ENCODE measurements at regions not wholly inside any gene's neighbourhood (a gene's known extent, or its start where the extent isn't known, plus 50 kb on each side); places are given as distances from the start of the nearest gene placed in this dataset.
"Not testable (repeated sequence)": the region's sequence is repeated elsewhere in the genome, so short reads cannot be mapped to it uniquely, and the experiment has no call there.

- no peaks in the 10 kb centered on the region for H3K4me1 ChIP-seq
These were observed 795.4 kb downstream of the SLC6A15 start for GRCh38 chr12:84117190-84117589.

GRCh38 chr12:84113666-84114065, 798.9 kb downstream of the SLC6A15 start:
- H3K4me3 ChIP-seq, result no peak overlapping the region
- no peaks in the 10 kb centered on the region for H3K27me3 ChIP-seq
- in situ Hi-C loops (cut with MboI; ENCODE audit: low pct_ligation_motif_present in 1 of 4, low pct_unique_long_range_greater_than_20kb in 1 of 4, low sequenced_read_pairs in 3 of 4) (no loop called here), intact Hi-C loops (cut with DNase I; ENCODE audit: low total_unique reads) (no loop called here)
- H3K36me3 ChIP-seq, result no peaks in the 10 kb centered on the region
- TF ChIP-seq POLR2A (IDR thresholded peaks at IDR 0.05) (no peak), EP300 (IDR thresholded peaks at IDR 0.05; ENCODE audit: low read depth) (no peak), CTCF (IDR thresholded peaks at IDR 0.05) (no peak), POLR2AphosphoS5 (IDR thresholded peaks at IDR 0.05) (no peak)
- DNase-seq, result no peak
- no peaks in the 10 kb centered on the region for H3K9me3 ChIP-seq
- H3K4me1 ChIP-seq, result no peaks in the 10 kb centered on the region
- H3K27ac ChIP-seq, result no peak overlapping the region
- WGBS, 2 donors (ENCODE audit: low coverage in 1 of 2), result 82 to 100% methylated on average over 1 of the region's 1 CpG

More at GRCh38 chr12:84117190-84117589, 795.4 kb downstream of the SLC6A15 start:
- Histone ChIP-seq H3K27me3 (no peaks in the 10 kb centered on the region), H3K36me3 (no peaks in the 10 kb centered on the region), H3K4me3 (no peak overlapping the region), H3K9me3 (no peaks in the 10 kb centered on the region), H3K27ac (no peak overlapping the region)
- DNase-seq, result no peak
- TF ChIP-seq EP300 (IDR thresholded peaks at IDR 0.05; ENCODE audit: low read depth) (no peak), CTCF (IDR thresholded peaks at IDR 0.05) (no peak), POLR2A (IDR thresholded peaks at IDR 0.05) (no peak)
- in situ Hi-C loops (cut with MboI; ENCODE audit: low pct_ligation_motif_present in 1 of 4, low pct_unique_long_range_greater_than_20kb in 1 of 4, low sequenced_read_pairs in 3 of 4), result no loop called here
- intact Hi-C loops (cut with DNase I; ENCODE audit: low total_unique reads), result no loop called here
- WGBS, 2 donors (ENCODE audit: low coverage in 1 of 2), result 80 to 86% methylated on average over 3 of the region's 3 CpGs

DNA sequence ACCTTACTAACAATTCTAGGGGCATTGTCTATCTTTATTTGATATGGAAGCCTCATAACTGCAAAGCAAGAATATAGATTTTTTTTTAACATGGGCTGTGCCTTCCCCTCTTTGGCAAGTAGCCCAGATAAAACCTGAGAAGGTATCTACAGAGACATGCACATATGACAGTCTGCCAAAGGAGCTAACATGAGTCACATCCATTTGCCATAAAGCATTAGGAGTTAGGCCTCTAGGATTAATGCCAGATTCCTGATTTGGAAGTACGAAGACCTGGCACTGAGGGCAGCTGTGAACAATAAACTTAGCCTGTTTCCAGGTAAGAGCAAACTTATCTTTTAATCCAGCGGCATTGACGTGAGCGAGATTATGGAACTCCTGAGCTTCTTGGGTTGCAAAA, 808.7 kb downstream of the SLC6A15 start:
- H3K36me3 ChIP-seq; H3K4me3 ChIP-seq; DNase-seq; in situ Hi-C loops (cut with MboI; ENCODE audit: low pct_ligation_motif_present in 1 of 4, low pct_unique_long_range_greater_than_20kb in 1 of 4, low sequenced_read_pairs in 3 of 4); intact Hi-C loops (cut with DNase I; ENCODE audit: low total_unique reads); H3K4me1 ChIP-seq; H3K27ac ChIP-seq; H3K27me3 ChIP-seq: not testable (repeated sequence)
- H3K9me3 ChIP-seq, result peaks cover 3 to 39% of the 10 kb centered on the region in 2 donors
- WGBS, 2 donors (ENCODE audit: low coverage in 1 of 2), result 89% methylated on average over 4 of the region's 4 CpGs; no CpG with 5 or more reads in 1 of the 2 donors

DNA sequence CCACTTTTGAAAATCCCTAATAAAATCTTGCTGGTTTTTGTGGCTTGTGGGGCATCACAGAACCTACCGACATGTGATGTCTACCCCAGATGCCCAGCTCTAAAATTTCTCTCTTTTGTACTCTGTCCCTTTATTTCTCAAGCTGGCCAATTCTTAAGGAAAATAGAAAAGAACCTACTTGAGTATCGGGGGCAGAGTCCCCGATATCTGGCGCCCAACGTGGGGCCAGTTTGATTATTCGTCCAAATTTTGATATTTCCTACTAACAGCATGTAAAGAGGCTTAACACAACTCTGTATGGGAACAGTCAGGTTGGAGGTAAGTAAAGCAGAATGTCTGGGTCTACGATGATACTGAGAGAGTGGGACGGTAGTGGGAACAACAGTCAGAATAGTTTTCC, 810.6 kb downstream of the SLC6A15 start:
- H3K27me3 ChIP-seq; DNase-seq; H3K4me1 ChIP-seq; H3K36me3 ChIP-seq; H3K27ac ChIP-seq; intact Hi-C loops (cut with DNase I; ENCODE audit: low total_unique reads); in situ Hi-C loops (cut with MboI; ENCODE audit: low pct_ligation_motif_present in 1 of 4, low pct_unique_long_range_greater_than_20kb in 1 of 4, low sequenced_read_pairs in 3 of 4); H3K4me3 ChIP-seq: not testable (repeated sequence)
- peaks cover 3 to 42% of the 10 kb centered on the region in 2 donors for H3K9me3 ChIP-seq
- 94 to 97% methylated on average over 6 to 8 of the region's 8 CpGs for WGBS, 2 donors (ENCODE audit: low coverage in 1 of 2)

GRCh38 chr12:84099591-84099990, 813.0 kb downstream of the SLC6A15 start:
- H3K4me3 ChIP-seq; intact Hi-C loops (cut with DNase I; ENCODE audit: low total_unique reads); H3K36me3 ChIP-seq; H3K27ac ChIP-seq; H3K27me3 ChIP-seq; H3K4me1 ChIP-seq; DNase-seq: not testable (repeated sequence)
- 70 to 81% methylated on average over 1 of the region's 1 CpG for WGBS, 2 donors (ENCODE audit: low coverage in 1 of 2)
- in situ Hi-C loops (cut with MboI; ENCODE audit: low pct_ligation_motif_present in 1 of 4, low pct_unique_long_range_greater_than_20kb in 1 of 4, low sequenced_read_pairs in 3 of 4), result loop anchor here in 1 of 4 donors (25.0 kb wide), 1 partner anchor 88 kb away; no protein-coding TSS in a partner anchor
- H3K9me3 ChIP-seq, result peaks cover 7 to 37% of the 10 kb centered on the region in 2 donors

DNA sequence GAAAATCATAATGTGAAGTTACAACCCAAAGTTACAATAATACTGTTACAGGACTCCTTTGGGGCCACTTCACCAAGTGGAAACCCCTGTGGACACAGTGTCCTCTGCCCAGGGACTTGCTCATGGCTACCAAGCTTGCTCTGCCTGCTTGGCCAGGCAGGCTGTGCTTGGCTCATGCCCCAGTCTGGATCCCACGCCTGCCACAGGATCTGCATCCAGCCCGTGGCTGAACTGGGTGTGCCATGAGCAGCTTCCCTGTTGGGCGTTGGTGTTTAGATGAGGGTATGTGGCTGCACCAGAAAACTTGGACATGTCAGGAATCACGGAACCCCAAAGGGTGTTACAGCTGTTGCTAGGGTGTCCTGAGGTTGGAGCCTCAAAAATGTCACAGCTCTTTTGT, 820.9 kb downstream of the SLC6A15 start:
- intact Hi-C loops (cut with DNase I; ENCODE audit: low total_unique reads) (no loop called here), in situ Hi-C loops (cut with MboI; ENCODE audit: low pct_ligation_motif_present in 1 of 4, low pct_unique_long_range_greater_than_20kb in 1 of 4, low sequenced_read_pairs in 3 of 4) (loop anchor here in 1 of 4 donors (25.0 kb wide), 1 partner anchor 96 kb away; no protein-coding TSS in a partner anchor)
- TF ChIP-seq CTCF (IDR thresholded peaks at IDR 0.05), result no peak
- no peak for TF ChIP-seq EP300 (IDR thresholded peaks at IDR 0.05; ENCODE audit: low read depth)
- TF ChIP-seq POLR2A (IDR thresholded peaks at IDR 0.05), result no peak
- H3K9me3 ChIP-seq, result peaks cover 3 to 4% of the 10 kb centered on the region in 2 donors
- H3K27ac ChIP-seq, result no peak overlapping the region
- no peaks in the 10 kb centered on the region for H3K27me3 ChIP-seq
- H3K4me1 ChIP-seq, result no peaks in the 10 kb centered on the region
- no peak for DNase-seq
- H3K36me3 ChIP-seq, result no peaks in the 10 kb centered on the region
- H3K4me3 ChIP-seq, result no peak overlapping the region
- WGBS, 2 donors (ENCODE audit: low coverage in 1 of 2), result 40 to 68% methylated on average over 1 to 4 of the region's 4 CpGs
